ENCODE measurements at regions not wholly inside any gene's neighbourhood (a gene's known extent, or its start where the extent isn't known, plus 50 kb on each side); places are given as distances from the start of the nearest gene placed in this dataset.

- Histone ChIP-seq H3K27ac (no peak overlapping the region), H3K9me3 (no peaks in the 10 kb centered on the region), H3K4me3 (replicated peaks in 1 of 3) (no peak overlapping the region), H3K27me3 (no peaks in the 10 kb centered on the region), H3K4me1 (peaks cover 0 to 4% of the 10 kb centered on the region in 2 donors), H3K36me3 (no peaks in the 10 kb centered on the region)
- 55% methylated on average over 8 of the region's 8 CpGs for WGBS, 2 donors
- intact Hi-C loops (cut with DNase I), result no loop called here
- TF ChIP-seq POLR2A (IDR thresholded peaks at IDR 0.05), result no peak
- DNase-seq, result peak; percentile 49 to 74
Observed at GRCh38 chr11:34830648-34831047, 85.5 kb downstream of the APIP start.

GRCh38 chr11:34830035-34830434 lies 86.1 kb downstream of the APIP start:
- TF ChIP-seq CTCF (IDR thresholded peaks at IDR 0.05), result no peak
- TF ChIP-seq POLR2A (IDR thresholded peaks at IDR 0.05), result no peak
- no peak for DNase-seq
- intact Hi-C loops (cut with DNase I), result no loop called here
- Histone ChIP-seq H3K27me3 (no peaks in the 10 kb centered on the region), H3K4me3 (replicated peaks in 1 of 3) (no peak overlapping the region), H3K27ac (no peak overlapping the region), H3K9me3 (no peaks in the 10 kb centered on the region), H3K36me3 (no peaks in the 10 kb centered on the region), H3K4me1 (peaks cover 0 to 4% of the 10 kb centered on the region in 2 donors)
- WGBS, 2 donors, result 48 to 53% methylated on average over 5 of the region's 5 CpGs

GRCh38 chr11:34827228-34827627 lies 89.0 kb downstream of the APIP start:
- WGBS, 2 donors, result 72 to 75% methylated on average over 1 of the region's 1 CpG
- Histone ChIP-seq H3K4me3 (replicated peaks in 1 of 3) (no peak overlapping the region), H3K27me3 (no peaks in the 10 kb centered on the region), H3K9me3 (no peaks in the 10 kb centered on the region), H3K36me3 (no peaks in the 10 kb centered on the region), H3K4me1 (peaks cover 2 to 4% of the 10 kb centered on the region in 2 donors), H3K27ac (peak overlapping the region in 1 of 3 donors; percentile 12)
- TF ChIP-seq POLR2A (IDR thresholded peaks at IDR 0.05), result no peak
- no peak for TF ChIP-seq CTCF (IDR thresholded peaks at IDR 0.05)
- intact Hi-C loops (cut with DNase I), result no loop called here
- DNase-seq, result peak; percentile 37 to 47

GRCh38 chr11:34826384-34826726 lies 89.8 kb downstream of the APIP start:
- DNase-seq, result no peak
- Histone ChIP-seq H3K27me3 (no peaks in the 10 kb centered on the region), H3K9me3 (no peaks in the 10 kb centered on the region), H3K4me3 (replicated peaks in 1 of 3) (no peak overlapping the region), H3K36me3 (no peaks in the 10 kb centered on the region), H3K27ac (no peak overlapping the region), H3K4me1 (peaks cover 2 to 4% of the 10 kb centered on the region in 2 donors)
- intact Hi-C loops (cut with DNase I), result no loop called here
- WGBS, 2 donors, result 77 to 83% methylated on average over 1 of the region's 1 CpG
- TF ChIP-seq CTCF (IDR thresholded peaks at IDR 0.05), result no peak
- no peak for TF ChIP-seq POLR2A (IDR thresholded peaks at IDR 0.05)

GRCh38 chr11:34825670-34826383 lies 90.4 kb downstream of the APIP start:
- WGBS, 2 donors, result 93 to 98% methylated on average over 7 of the region's 7 CpGs
- no peak overlapping the region for H3K27ac ChIP-seq
- intact Hi-C loops (cut with DNase I), result no loop called here
- H3K4me3 ChIP-seq (replicated peaks in 1 of 3), result no peak overlapping the region
- H3K27me3 ChIP-seq, result no peaks in the 10 kb centered on the region
- H3K9me3 ChIP-seq, result no peaks in the 10 kb centered on the region
- H3K36me3 ChIP-seq, result no peaks in the 10 kb centered on the region
- TF ChIP-seq CTCF (IDR thresholded peaks at IDR 0.05), result no peak
- peak in 1 of 2 donors; percentile 13 for DNase-seq
- peaks cover 2 to 4% of the 10 kb centered on the region in 2 donors for H3K4me1 ChIP-seq
